Psoas muscle (tissue), 7 donors: ENCODE measurements at regions not wholly inside any gene's neighbourhood (a gene's known extent, or its start where the extent isn't known, plus 50 kb on each side); places are given as distances from the start of the nearest gene placed in this dataset.

Source experiments
- ATAC-seq, 4 donors: fragments of 200-7000 bp; cut with Tn5 transposase; one replicate each; pipeline ENCODE4 v1.9.1; 2020; ENCODE audit warnings: moderate library complexity in 3 of 4, mild to moderate bottlenecking in 2 of 4
- DNase-seq, 2 donors: peaks; one replicate each; pipeline ENCODE4 v3.0.0-alpha.2; 2020
- H3K27ac ChIP-seq: fragments of 200-600 bp; one replicate; pipeline ENCODE4 v1.8.0; 2022
- H3K27me3 ChIP-seq, 3 donors: fragments of 200-600 bp in 1 of 3; one replicate each; pipeline versions ENCODE4 v1.6.1 to v1.8.0; 2013 to 2022; ENCODE audit warnings: low read length in 2 of 3, mild to moderate bottlenecking in 2 of 3, moderate library complexity in 1 of 3; ENCODE audit not compliant: insufficient read depth in 3 of 3
- H3K36me3 ChIP-seq, 2 donors: fragments of 200-600 bp in 1 of 2; one replicate each; pipeline versions ENCODE4 v1.6.1 to v1.8.0; 2013 to 2022; ENCODE audit warnings: low read depth in 1 of 2, mild to moderate bottlenecking in 1 of 2, moderate library complexity in 1 of 2; ENCODE audit not compliant: insufficient read depth in 1 of 2
- H3K4me1 ChIP-seq: fragments of 200-600 bp; one replicate; pipeline ENCODE4 v1.8.0; 2022
- H3K4me3 ChIP-seq: fragments of 200-600 bp; one replicate; pipeline ENCODE4 v1.8.0; 2022; ENCODE audit warnings: mild to moderate bottlenecking
- H3K9me3 ChIP-seq: fragments of 200-600 bp; one replicate; pipeline ENCODE4 v1.8.0; 2022
- CTCF ChIP-seq: fragments of 200-600 bp; IDR thresholded peaks from one replicate; pipeline ENCODE4 v1.8.0; 2022; ENCODE audit warnings: antibody characterized with exemption
- WGBS, 3 donors: extraction: QIAGEN DNeasy Blood & Tissue Kit; methylation state at CpG; one replicate each; pipeline versions ENCODE4 v1.1.6 to v1.1.7; 2013; 5-methylcytosine and 5-hydroxymethylcytosine counted together
- intact Hi-C, 2 donors: fragments of 100-400 bp; cut with DNase I; formaldehyde crosslinking; loops; one replicate each; pipeline versions ENCODE4 v1.11.0 to v1.14.2; 2022
- donor health status: healthy with polysubstance abuse.
- donor health status: DM: no; HTN: no; CAD: no; lungs with moderate emphysema.
- donor health status: Bipolar disorder and iron deficiency.
- donor health status: healthy.
- donor health status: DM: yes; HTN: yes; CAD: no.
- donor health status: DM: no; HTN: no; CAD: no.
- donor health status: DM: yes; HTN: yes; CAD: no.

GRCh38 chr16:86320237-86320595 lies 190.1 kb upstream of the FOXF1 start:
- no peaks in the 10 kb centered on the region for H3K4me1 ChIP-seq
- H3K27ac ChIP-seq, result no peak overlapping the region
- no peak for ATAC-seq
- intact Hi-C loops, result no loop called here
- DNase-seq, result no peak
- H3K36me3 ChIP-seq, result no peaks in the 10 kb centered on the region
- no peak overlapping the region for H3K4me3 ChIP-seq
- H3K9me3 ChIP-seq, result no peaks in the 10 kb centered on the region
- WGBS, 3 donors, result 75 to 82% (median 80%) methylated on average over 3 of the region's 3 CpGs
- no peak for TF ChIP-seq CTCF
- peaks cover 0 to 21% (median 17%) of the 10 kb centered on the region in 3 donors for H3K27me3 ChIP-seq

- TF ChIP-seq CTCF, result no peak
- 50 to 58% (median 54%) methylated on average over 9 of the region's 9 CpGs for WGBS, 3 donors
- Histone ChIP-seq H3K4me1 (no peaks in the 10 kb centered on the region), H3K27me3 (peaks cover 0 to 21% (median 17%) of the 10 kb centered on the region in 3 donors), H3K36me3 (no peaks in the 10 kb centered on the region), H3K9me3 (no peaks in the 10 kb centered on the region), H3K4me3 (no peak overlapping the region), H3K27ac (no peak overlapping the region)
- ATAC-seq (no peak), DNase-seq (no peak)
- intact Hi-C loops, result no loop called here
These were observed 188.8 kb upstream of the FOXF1 start for GRCh38 chr16:86321491-86321890.

- ATAC-seq (no peak), DNase-seq (no peak)
- intact Hi-C loops, result no loop called here
- Histone ChIP-seq H3K4me3 (no peak overlapping the region), H3K36me3 (no peaks in the 10 kb centered on the region), H3K9me3 (no peaks in the 10 kb centered on the region), H3K4me1 (no peaks in the 10 kb centered on the region), H3K27me3 (peaks cover 0 to 27% (median 17%) of the 10 kb centered on the region in 3 donors), H3K27ac (no peak overlapping the region)
- 3 to 5% (median 4%) methylated on average over 6 of the region's 6 CpGs for WGBS, 3 donors
- no peak for TF ChIP-seq CTCF
These were observed 188.0 kb upstream of the FOXF1 start for GRCh38 chr16:86322283-86322682.

- no peaks in the 10 kb centered on the region for H3K4me1 ChIP-seq
- H3K27ac ChIP-seq, result no peak overlapping the region
- H3K9me3 ChIP-seq, result no peaks in the 10 kb centered on the region
- intact Hi-C loops, result no loop called here
- H3K4me3 ChIP-seq, result no peak overlapping the region
- ATAC-seq, result no peak
- no peaks in the 10 kb centered on the region for H3K36me3 ChIP-seq
- no peak for TF ChIP-seq CTCF
- H3K27me3 ChIP-seq, result peaks cover 0 to 29% (median 17%) of the 10 kb centered on the region in 3 donors
- no peak for DNase-seq
- WGBS, 3 donors, result 24 to 29% (median 27%) methylated on average over 8 of the region's 8 CpGs
These were observed 187.5 kb upstream of the FOXF1 start for GRCh38 chr16:86322806-86323205.

GRCh38 chr16:86324320-86324719 lies 186.0 kb upstream of the FOXF1 start:
- H3K9me3 ChIP-seq, result no peaks in the 10 kb centered on the region
- no peak overlapping the region for H3K27ac ChIP-seq
- H3K4me1 ChIP-seq, result no peaks in the 10 kb centered on the region
- no peak for ATAC-seq
- intact Hi-C loops, result no loop called here
- DNase-seq, result no peak
- 57 to 59% (median 58%) methylated on average over 18 of the region's 18 CpGs for WGBS, 3 donors
- H3K27me3 ChIP-seq, result peaks cover 0 to 34% (median 17%) of the 10 kb centered on the region in 3 donors
- H3K4me3 ChIP-seq, result no peak overlapping the region
- no peak for TF ChIP-seq CTCF
- H3K36me3 ChIP-seq, result no peaks in the 10 kb centered on the region
